Lung (tissue), 11 donors: ENCODE measurements at regions not wholly inside any gene's neighbourhood (a gene's known extent, or its start where the extent isn't known, plus 50 kb on each side); places are given as distances from the start of the nearest gene placed in this dataset.

Source experiments
- ATAC-seq: fragments of 200-7000 bp; cut with Tn5 transposase; one replicate; pipeline ENCODE4 v1.9.1; 2020; ENCODE audit warnings: moderate number of reproducible peaks; ENCODE audit not compliant: insufficient read depth, low FRiP score
- DNase-seq, 3 donors: peaks; one replicate each; pipeline ENCODE4 v3.0.0-alpha.2; 2013 to 2017
- H3K27ac ChIP-seq, 2 donors: one replicate each; pipeline ENCODE4 v1.5.1; 2013; ENCODE audit warnings: mild to moderate bottlenecking in 2 of 2, moderate library complexity in 2 of 2, control low read depth in 1 of 2, inconsistent platforms in 1 of 2, low read depth in 1 of 2, low read length in 1 of 2
- H3K27me3 ChIP-seq, 3 donors: one replicate each; pipeline ENCODE4 v1.5.1; 2013; ENCODE audit warnings: low read length in 2 of 3; ENCODE audit not compliant: control insufficient read depth in 3 of 3, insufficient read depth in 3 of 3
- H3K36me3 ChIP-seq, 4 donors: one replicate each; pipeline ENCODE4 v1.5.1; 2013; ENCODE audit warnings: low read length in 4 of 4, mild to moderate bottlenecking in 1 of 4, moderate library complexity in 1 of 4; ENCODE audit not compliant: control insufficient read depth in 4 of 4, insufficient read depth in 4 of 4
- H3K4me1 ChIP-seq, 5 donors: one replicate each; pipeline ENCODE4 v1.5.1; 2013; ENCODE audit warnings: low read length in 5 of 5, mild to moderate bottlenecking in 2 of 5, moderate library complexity in 1 of 5; ENCODE audit not compliant: control insufficient read depth in 5 of 5, insufficient read depth in 5 of 5
- H3K4me3 ChIP-seq: one replicate; pipeline ENCODE4 v1.5.1; 2013; ENCODE audit warnings: mild to moderate bottlenecking, control low read depth, moderate library complexity
- H3K9ac ChIP-seq, 2 donors: one replicate each; pipeline ENCODE4 v1.5.1; 2013; ENCODE audit warnings: low read length in 2 of 2, control low read depth in 1 of 2; ENCODE audit not compliant: insufficient read depth in 1 of 2
- H3K9me3 ChIP-seq, 4 donors: one replicate each; pipeline ENCODE4 v1.5.1; 2013; ENCODE audit warnings: low read length in 3 of 4, mild to moderate bottlenecking in 1 of 4, moderate library complexity in 1 of 4; ENCODE audit not compliant: control insufficient read depth in 4 of 4, insufficient read depth in 3 of 4
- CTCF ChIP-seq: IDR thresholded peaks from 2 replicates; pipeline ENCODE4 v1.5.1; 2012; ENCODE audit warnings: mild to moderate bottlenecking; ENCODE audit errors: control extremely low read depth, extremely low read depth
- WGBS, 2 donors: extraction: QIAGEN DNeasy Blood & Tissue Kit; methylation state at CpG; one replicate each; pipeline ENCODE4 v1.1.7; 2013; 5-methylcytosine and 5-hydroxymethylcytosine counted together
- donor health status: control.
- donor health status: control.
- donor health status: Bipolar disorder and iron deficiency.
- donor health status: healthy.
- donor health status: DM: yes; HTN: yes; CAD: no.

- Histone ChIP-seq H3K9me3 (peaks cover 0 to 2% (median under 1%) of the 10 kb centered on the region in 4 donors), H3K27me3 (no peaks in the 10 kb centered on the region), H3K9ac (no peak overlapping the region), H3K4me1 (peaks cover 0 to 14% (median 0%) of the 10 kb centered on the region in 5 donors), H3K4me3 (no peak overlapping the region), H3K36me3 (no peaks in the 10 kb centered on the region), H3K27ac (no peak overlapping the region)
- DNase-seq (no peak), ATAC-seq (no peak)
- WGBS, 2 donors = 68 to 76% methylated on average over 3 of the region's 3 CpGs
- no peak for TF ChIP-seq CTCF
These were observed 249.8 kb upstream of the MAF start for GRCh38 chr16:79850348-79850747.

GRCh38 chr16:79849119-79849518 is 248.6 kb upstream of the MAF start:
- H3K36me3 ChIP-seq = no peaks in the 10 kb centered on the region
- H3K4me1 ChIP-seq = peaks cover 0 to 14% (median 0%) of the 10 kb centered on the region in 5 donors
- TF ChIP-seq CTCF = no peak
- H3K27ac ChIP-seq = no peak overlapping the region
- no peak overlapping the region for H3K9ac ChIP-seq
- H3K9me3 ChIP-seq = no peaks in the 10 kb centered on the region
- H3K4me3 ChIP-seq = no peak overlapping the region
- 78 to 81% methylated on average over 10 of the region's 10 CpGs for WGBS, 2 donors
- DNase-seq (no peak), ATAC-seq (no peak)
- no peaks in the 10 kb centered on the region for H3K27me3 ChIP-seq

- peaks cover 0 to 14% (median 0%) of the 10 kb centered on the region in 5 donors for H3K4me1 ChIP-seq
- DNase-seq = peak in 1 of 3 donors; percentile 54
- TF ChIP-seq CTCF = no peak
- no peaks in the 10 kb centered on the region for H3K9me3 ChIP-seq
- ATAC-seq = no peak
- no peak overlapping the region for H3K4me3 ChIP-seq
- WGBS, 2 donors = 86 to 88% methylated on average over 6 of the region's 6 CpGs
- no peaks in the 10 kb centered on the region for H3K27me3 ChIP-seq
- no peak overlapping the region for H3K27ac ChIP-seq
- no peaks in the 10 kb centered on the region for H3K36me3 ChIP-seq
- H3K9ac ChIP-seq = no peak overlapping the region
These were observed 248.2 kb upstream of the MAF start for GRCh38 chr16:79848719-79849118.

- Histone ChIP-seq H3K9me3 (no peaks in the 10 kb centered on the region), H3K27ac (no peak overlapping the region), H3K27me3 (no peaks in the 10 kb centered on the region), H3K4me3 (no peak overlapping the region), H3K4me1 (peaks cover 0 to 14% (median 0%) of the 10 kb centered on the region in 5 donors), H3K9ac (no peak overlapping the region), H3K36me3 (no peaks in the 10 kb centered on the region)
- no peak for TF ChIP-seq CTCF
- WGBS, 2 donors = 78 to 90% methylated on average over 5 of the region's 5 CpGs
- ATAC-seq = no peak
- no peak for DNase-seq
These were observed 247.0 kb upstream of the MAF start for GRCh38 chr16:79847569-79847968.
